Hindlimb muscle (tissue), 1 donor: ENCODE measurements at regions not wholly inside any gene's neighbourhood (a gene's known extent, or its start where the extent isn't known, plus 50 kb on each side); places are given as distances from the start of the nearest gene placed in this dataset.

Experiments
- DNase-seq: peaks from one replicate; pipeline ENCODE4 v3.0.0-alpha.2; 2013

DNA sequence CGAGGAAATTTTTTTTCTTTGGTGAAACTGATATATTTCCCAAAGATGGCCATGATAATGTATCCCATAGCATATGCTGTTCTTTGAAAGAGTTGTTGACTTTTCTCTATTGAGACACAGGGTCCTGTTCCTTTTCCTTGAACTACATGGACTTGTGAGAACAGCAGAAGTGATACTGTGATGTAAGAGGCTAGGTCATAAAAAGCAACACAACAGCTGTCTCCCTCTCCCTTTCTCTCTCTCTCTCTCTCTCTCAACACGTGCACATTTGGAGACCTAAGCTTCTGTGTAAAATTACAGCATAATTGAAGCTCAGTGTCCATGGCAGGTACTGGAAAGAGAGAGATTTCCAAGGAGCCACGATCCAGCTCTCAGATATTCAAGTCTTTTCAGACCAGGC lies 1712.4 kb downstream of the EFNB2 start:
- no peak for DNase-seq

DNA sequence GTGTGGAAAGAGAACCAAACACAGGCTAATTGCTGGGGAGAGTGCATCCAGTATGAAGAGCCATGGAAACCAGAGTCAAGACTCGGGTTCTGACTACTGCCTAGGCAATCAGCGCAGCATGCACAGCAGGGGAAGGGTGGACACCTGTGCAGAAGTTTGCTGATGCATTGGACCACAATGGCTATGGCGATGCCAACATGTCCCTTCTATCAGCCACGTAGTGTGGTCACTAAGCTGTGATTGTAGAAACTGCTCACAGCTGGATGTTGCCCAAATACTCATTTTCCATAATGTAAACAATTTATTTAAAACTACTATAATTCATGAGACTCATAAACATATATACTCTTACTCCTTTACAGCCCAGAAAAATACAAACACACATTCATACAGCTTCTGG lies 1718.2 kb downstream of the EFNB2 start:
- DNase-seq: no peak

- DNase-seq: peak; percentile 5
Observed at GRCh38 chr13:104816726-104817125, 1718.7 kb downstream of the EFNB2 start.

GRCh38 chr13:104810242-104810641 lies 1725.2 kb downstream of the EFNB2 start:
- DNase-seq: no peak

- no peak for DNase-seq
Observed at GRCh38 chr13:104809483-104809882, 1726.0 kb downstream of the EFNB2 start.

- no peak for DNase-seq
Observed at GRCh38 chr13:104805346-104805745, 1730.1 kb downstream of the EFNB2 start.

- no peak for DNase-seq
Observed at GRCh38 chr13:104799152-104799551, 1732.9 kb upstream of the SLC10A2 start.

DNA sequence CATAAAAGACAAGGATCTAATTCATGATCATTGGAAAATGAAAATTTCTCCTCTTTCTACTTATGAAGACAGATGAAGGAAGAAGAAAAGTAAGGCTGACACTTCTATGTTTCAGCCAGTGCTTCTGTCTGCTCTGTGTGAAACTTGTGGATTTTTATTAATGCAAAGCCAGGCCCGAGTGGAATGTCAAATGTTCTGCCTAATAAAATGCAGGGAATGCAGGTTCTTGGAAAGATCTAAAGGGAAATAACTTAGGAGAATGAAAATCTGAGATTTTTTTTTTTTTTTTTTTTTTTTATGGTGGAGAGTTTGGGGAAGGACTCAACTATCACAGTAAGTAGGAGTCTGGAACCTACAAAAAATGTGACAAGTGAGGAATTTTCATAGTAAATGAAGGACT lies 1732.3 kb upstream of the SLC10A2 start:
- DNase-seq: no peak

DNA sequence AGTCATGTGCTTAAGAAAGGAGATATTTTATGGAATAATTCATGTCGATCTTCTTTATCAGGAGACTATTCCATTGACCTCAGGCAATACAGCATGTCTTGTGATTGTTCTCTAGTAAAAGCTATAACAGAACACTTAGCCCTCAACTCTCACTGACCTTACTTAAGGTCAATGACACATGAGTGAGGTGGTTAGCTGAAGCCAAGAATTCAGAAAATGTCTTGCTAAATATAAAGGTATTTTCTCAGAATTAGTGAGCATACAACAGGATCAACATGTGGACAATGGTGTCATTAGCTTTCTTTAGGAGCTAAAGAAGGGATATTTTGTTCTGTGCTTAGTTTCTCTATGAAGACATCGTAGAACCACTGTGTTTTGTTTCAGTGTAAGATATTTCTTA lies 1730.4 kb upstream of the SLC10A2 start:
- no peak for DNase-seq

GRCh38 chr13:104785952-104786351 lies 1719.7 kb upstream of the SLC10A2 start:
- no peak for DNase-seq

DNA sequence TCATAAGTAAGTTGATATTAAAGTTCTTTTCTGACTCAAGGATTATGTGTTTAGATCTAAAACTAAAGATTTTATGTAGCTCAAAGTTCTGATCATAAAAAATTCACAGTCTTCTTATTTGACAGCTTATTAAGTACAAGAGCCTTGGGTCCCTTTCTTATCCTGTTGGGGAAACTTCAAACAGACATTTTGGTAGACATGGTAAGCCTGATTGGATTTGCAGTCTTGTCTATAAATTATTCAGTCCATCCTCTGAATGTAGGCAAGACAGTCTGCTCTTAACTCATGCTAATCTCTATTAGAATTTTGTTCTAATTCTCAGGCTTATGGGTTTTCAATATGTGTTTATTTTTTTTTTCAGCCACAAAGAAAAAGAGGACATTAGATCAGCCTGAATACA lies 1718.7 kb upstream of the SLC10A2 start:
- no peak for DNase-seq

DNA sequence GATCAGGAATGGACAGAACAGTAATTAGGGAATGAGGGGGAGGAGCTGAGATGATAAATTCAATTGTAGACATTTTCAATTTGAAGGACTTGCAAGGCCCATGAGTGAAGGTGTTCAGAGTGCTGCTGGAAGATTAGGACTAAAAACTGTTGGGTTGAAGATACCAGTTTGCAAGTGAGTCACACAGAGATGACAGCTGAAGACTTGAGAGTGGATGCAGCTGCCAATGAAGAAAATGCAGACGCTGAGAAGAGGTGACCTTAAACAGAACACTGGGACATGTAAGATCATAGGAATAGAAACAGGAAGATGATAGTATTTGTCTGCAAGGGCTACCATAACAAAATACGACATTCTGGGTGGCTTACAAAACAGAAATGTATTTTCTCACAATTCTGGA lies 1716.5 kb upstream of the SLC10A2 start:
- DNase-seq: no peak

GRCh38 chr13:104779311-104779993 lies 1713.2 kb upstream of the SLC10A2 start:
- DNase-seq: no peak

- DNase-seq: no peak
Observed at GRCh38 chr13:104773775-104774174, 1707.6 kb upstream of the SLC10A2 start.

DNA sequence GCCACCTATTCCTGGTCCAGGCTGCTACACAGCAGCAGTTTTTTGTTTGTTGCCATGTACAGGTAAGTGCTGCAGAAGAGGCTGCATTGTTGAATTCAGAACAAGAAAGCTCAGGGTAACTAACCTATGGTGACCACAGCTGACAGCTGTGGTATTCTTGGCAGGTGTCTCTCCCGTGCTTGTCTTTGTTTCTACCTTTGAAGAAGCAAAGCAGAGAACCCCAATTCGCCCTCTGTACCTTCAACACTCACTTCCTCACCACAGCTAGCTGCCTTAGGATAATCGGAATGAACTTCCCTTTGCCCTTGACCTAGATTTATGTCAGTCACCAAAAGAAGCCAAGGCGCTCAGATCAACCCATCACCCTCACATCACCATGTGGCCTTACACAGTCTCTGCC lies 1703.3 kb upstream of the SLC10A2 start:
- no peak for DNase-seq

- no peak for DNase-seq
Observed at GRCh38 chr13:104766319-104766718, 1700.1 kb upstream of the SLC10A2 start.

- DNase-seq: no peak
Observed at GRCh38 chr13:104764600-104764999, 1698.4 kb upstream of the SLC10A2 start.

GRCh38 chr13:104759069-104759468 lies 1692.9 kb upstream of the SLC10A2 start:
- DNase-seq: no peak

- DNase-seq: no peak
Observed at GRCh38 chr13:104757712-104758111, 1691.5 kb upstream of the SLC10A2 start.

DNA sequence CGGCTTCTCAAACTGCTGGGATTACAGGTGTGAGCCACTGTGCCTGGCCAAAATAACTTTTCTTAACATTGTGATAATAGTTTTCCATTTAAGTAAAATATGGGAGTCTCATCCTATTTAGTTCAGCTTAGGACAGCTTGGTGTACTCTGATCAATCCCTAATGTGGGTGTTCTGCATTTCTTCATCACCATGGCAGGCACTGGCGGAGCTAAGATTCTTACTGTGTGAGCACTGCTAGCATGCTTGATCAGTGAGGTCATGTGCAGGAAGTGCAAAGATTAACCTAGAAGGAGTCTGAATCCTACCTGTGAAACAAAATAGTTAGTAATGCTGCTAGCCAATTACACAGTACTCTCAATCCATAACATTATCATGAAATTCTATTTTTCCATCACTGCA lies 1684.2 kb upstream of the SLC10A2 start:
- DNase-seq: no peak

DNA sequence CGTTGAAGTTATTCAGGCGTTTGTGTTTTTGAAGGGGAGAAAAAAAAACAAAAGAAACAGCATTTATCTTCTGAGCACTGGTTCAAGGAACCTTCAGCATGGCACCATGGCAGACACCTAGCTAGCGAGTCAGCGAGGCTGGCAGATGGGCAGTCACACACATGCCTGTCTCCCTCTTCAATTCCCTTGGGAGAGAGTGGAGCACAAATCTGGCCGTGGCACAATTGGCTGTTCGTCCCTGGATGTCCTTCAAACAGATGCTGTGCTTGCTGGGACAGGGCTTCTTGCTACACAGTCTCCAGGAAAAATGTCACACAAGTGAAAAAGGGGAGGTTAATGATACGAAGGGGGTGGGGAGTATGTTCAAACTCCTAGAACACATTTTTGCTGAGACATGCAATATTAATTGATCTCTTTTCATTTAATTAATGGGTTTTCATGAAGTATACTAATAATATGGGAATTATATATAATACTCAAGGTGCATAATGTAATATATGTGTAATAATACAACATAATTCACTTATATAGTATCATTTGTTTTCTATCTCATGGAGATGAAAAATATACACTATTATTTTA lies 1674.5 kb upstream of the SLC10A2 start:
- no peak for DNase-seq

- DNase-seq: no peak
Observed at GRCh38 chr13:104737713-104738112, 1671.5 kb upstream of the SLC10A2 start.

DNA sequence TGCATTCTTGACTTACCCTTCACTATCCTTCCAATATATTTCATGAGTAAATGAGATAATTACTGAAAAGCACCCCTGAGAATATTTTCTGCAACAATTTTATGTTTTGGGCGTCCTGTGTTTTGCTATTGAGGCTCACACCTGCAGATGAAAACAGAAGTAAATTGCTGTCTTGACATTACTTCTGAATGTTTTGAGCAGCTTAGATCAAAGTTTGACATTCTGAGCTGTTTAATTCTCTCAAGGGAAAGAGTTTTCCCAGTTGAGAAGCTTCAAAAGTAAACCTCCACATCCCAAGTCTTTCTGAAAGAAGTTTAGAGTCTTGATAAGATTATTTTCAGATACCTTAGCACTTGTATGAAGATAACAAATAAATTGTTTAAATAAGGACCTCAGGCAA lies 1667.2 kb upstream of the SLC10A2 start:
- DNase-seq: no peak

DNA sequence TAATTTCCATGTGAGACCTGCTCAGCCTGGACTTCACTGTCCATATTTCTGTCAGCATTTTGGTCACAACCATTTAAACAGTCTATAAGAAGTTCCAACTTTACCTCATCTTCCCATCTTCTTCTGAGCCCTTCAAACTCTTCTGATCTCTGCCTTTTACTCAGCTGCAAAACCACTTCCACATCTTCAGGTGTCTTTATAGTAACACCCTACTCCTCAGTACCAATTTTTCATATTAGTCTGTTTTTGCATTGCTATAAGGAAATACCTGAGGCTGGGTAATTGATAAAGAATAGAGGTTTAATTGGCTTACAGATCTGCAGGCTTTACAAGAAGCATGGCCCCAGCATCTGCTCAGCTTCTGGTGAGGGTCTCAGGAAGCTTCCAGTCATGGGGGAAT lies 1648.9 kb upstream of the SLC10A2 start:
- no peak for DNase-seq
